ENCODE measurements at regions not wholly inside any gene's neighbourhood (a gene's known extent, or its start where the extent isn't known, plus 50 kb on each side); places are given as distances from the start of the nearest gene placed in this dataset.
"Not testable (repeated sequence)": the region's sequence is repeated elsewhere in the genome, so short reads cannot be mapped to it uniquely, and the experiment has no call there.

DNA sequence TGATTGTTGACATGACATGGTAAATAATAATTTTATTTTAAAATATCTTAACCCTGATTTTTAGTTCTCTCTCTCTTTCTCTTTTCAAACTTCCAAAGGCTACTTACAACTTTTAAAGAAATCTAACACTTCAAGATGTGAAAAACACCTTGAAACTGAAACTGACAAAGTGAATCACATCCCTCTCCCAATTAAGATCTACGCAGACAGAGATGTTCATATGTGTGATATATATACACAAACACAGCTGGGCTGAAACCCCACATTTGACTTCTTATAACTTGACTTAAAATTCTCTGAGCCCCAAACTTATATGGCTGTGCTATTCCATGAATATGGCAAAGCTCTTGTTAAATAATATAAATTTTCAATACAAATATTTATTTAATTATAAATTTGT lies 261.2 kb upstream of the PTPRD start:
- 93% methylated on average over 1 of the region's 1 CpG for WGBS (ENCODE audit: low lambda C conversion rate, missing lambda C conversion rate)
- Histone ChIP-seq H3K4me1 (ENCODE audit: insufficient read depth) (no peaks in the 10 kb centered on the region), H3K9me3 (ENCODE audit: low read depth) (no peaks in the 10 kb centered on the region), H2AFZ (no peak overlapping the region), H3K36me3 (replicated peaks; ENCODE audit: insufficient read depth, low read depth) (no peaks in the 10 kb centered on the region), H4K20me1 (ENCODE audit: insufficient read depth, poor library complexity, severe bottlenecking) (no peaks in the 10 kb centered on the region), H3K9me2 (replicated peaks; ENCODE audit: insufficient read depth) (no peaks in the 10 kb centered on the region), H3K4me2 (no peak overlapping the region), H3K4me3 (no peak overlapping the region), H3K79me2 (no peaks in the 10 kb centered on the region), H3K27ac (no peak overlapping the region), H3K27me3 (no peaks in the 10 kb centered on the region)
- TF ChIP-seq EZH2phosphoT487 (IDR thresholded peaks at IDR 0.05; ENCODE audit: low read depth, severe bottlenecking, unreplicated experiment), result no peak
- TF ChIP-seq EZH2 (IDR thresholded peaks at IDR 0.05; ENCODE audit: borderline replicate concordance), result no peak
- TF ChIP-seq, protein P1, sequence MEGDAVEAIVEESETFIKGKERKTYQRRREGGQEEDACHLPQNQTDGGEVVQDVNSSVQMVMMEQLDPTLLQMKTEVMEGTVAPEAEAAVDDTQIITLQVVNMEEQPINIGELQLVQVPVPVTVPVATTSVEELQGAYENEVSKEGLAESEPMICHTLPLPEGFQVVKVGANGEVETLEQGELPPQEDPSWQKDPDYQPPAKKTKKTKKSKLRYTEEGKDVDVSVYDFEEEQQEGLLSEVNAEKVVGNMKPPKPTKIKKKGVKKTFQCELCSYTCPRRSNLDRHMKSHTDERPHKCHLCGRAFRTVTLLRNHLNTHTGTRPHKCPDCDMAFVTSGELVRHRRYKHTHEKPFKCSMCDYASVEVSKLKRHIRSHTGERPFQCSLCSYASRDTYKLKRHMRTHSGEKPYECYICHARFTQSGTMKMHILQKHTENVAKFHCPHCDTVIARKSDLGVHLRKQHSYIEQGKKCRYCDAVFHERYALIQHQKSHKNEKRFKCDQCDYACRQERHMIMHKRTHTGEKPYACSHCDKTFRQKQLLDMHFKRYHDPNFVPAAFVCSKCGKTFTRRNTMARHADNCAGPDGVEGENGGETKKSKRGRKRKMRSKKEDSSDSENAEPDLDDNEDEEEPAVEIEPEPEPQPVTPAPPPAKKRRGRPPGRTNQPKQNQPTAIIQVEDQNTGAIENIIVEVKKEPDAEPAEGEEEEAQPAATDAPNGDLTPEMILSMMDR (IDR thresholded peaks at IDR 0.05; ENCODE audit: poor library complexity), result no peak
- no peak for DNase-seq (ENCODE audit: low spot score)

DNA sequence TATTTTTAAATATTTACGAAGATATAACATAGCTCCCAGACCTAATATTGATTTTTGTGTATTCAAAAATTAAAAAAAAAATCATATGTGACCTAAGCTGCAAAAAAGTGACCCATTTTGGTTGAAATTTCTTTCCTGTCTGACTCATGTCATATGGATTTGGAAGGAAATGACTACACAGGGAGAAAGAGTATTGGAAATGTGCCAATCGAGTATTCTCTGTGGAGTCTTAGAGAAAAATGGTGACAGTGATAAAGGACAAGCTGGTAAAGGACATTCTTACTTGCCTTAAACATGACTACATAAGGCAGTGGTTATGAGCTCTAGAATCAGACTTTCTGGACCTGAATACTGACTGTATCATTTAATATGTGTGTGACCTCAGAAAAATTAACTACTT lies 262.9 kb upstream of the PTPRD start:
- H3K4me1 ChIP-seq (ENCODE audit: insufficient read depth), result no peaks in the 10 kb centered on the region
- H3K27me3 ChIP-seq, result no peaks in the 10 kb centered on the region
- H3K4me2 ChIP-seq, result no peak overlapping the region
- H4K20me1 ChIP-seq (ENCODE audit: insufficient read depth, poor library complexity, severe bottlenecking), result no peaks in the 10 kb centered on the region
- no peaks in the 10 kb centered on the region for H3K36me3 ChIP-seq (replicated peaks; ENCODE audit: insufficient read depth, low read depth)
- no peak overlapping the region for H3K4me3 ChIP-seq
- no peaks in the 10 kb centered on the region for H3K9me2 ChIP-seq (replicated peaks; ENCODE audit: insufficient read depth)
- DNase-seq (ENCODE audit: low spot score), result no peak
- WGBS (ENCODE audit: low lambda C conversion rate, missing lambda C conversion rate), result 90% methylated on average over 2 of the region's 2 CpGs
- TF ChIP-seq, protein P1 (IDR thresholded peaks at IDR 0.05; ENCODE audit: poor library complexity), result no peak
- TF ChIP-seq EZH2phosphoT487 (IDR thresholded peaks at IDR 0.05; ENCODE audit: low read depth, severe bottlenecking, unreplicated experiment) (no peak), EZH2 (IDR thresholded peaks at IDR 0.05; ENCODE audit: borderline replicate concordance) (no peak)
- no peak overlapping the region for H3K27ac ChIP-seq
- no peaks in the 10 kb centered on the region for H3K79me2 ChIP-seq
- H3K9me3 ChIP-seq (ENCODE audit: low read depth), result no peaks in the 10 kb centered on the region
- H2AFZ ChIP-seq, result no peak overlapping the region

DNA sequence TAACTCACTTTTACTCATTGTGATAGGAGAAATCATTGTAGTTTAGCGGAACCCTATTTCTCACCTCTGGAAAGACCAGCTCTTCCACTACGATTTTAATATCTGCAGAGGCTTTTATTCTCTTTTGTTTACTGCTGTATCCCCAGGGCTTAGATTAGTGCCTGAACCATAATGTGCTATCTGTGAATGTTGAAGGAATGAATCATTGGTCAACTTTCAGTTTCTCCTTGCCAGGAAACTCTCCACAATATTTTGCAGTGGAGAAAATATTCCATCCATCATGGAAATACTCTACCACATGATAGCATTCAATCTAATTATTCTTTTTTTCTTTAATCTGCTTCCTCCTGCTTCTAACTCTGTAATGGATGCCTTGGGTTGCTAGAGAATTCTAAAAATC lies 263.5 kb upstream of the PTPRD start:
- H3K4me1 ChIP-seq (ENCODE audit: insufficient read depth), result no peaks in the 10 kb centered on the region
- H3K9me3 ChIP-seq (ENCODE audit: low read depth), result no peaks in the 10 kb centered on the region
- no peaks in the 10 kb centered on the region for H4K20me1 ChIP-seq (ENCODE audit: insufficient read depth, poor library complexity, severe bottlenecking)
- no peaks in the 10 kb centered on the region for H3K27me3 ChIP-seq
- 53% methylated on average over 2 of the region's 2 CpGs for WGBS (ENCODE audit: low lambda C conversion rate, missing lambda C conversion rate)
- H2AFZ ChIP-seq, result no peak overlapping the region
- TF ChIP-seq, protein P1 (IDR thresholded peaks at IDR 0.05; ENCODE audit: poor library complexity), result no peak
- TF ChIP-seq EZH2phosphoT487 (IDR thresholded peaks at IDR 0.05; ENCODE audit: low read depth, severe bottlenecking, unreplicated experiment) (no peak), EZH2 (IDR thresholded peaks at IDR 0.05; ENCODE audit: borderline replicate concordance) (no peak)
- no peaks in the 10 kb centered on the region for H3K36me3 ChIP-seq (replicated peaks; ENCODE audit: insufficient read depth, low read depth)
- DNase-seq (ENCODE audit: low spot score), result no peak
- no peak overlapping the region for H3K4me2 ChIP-seq
- no peaks in the 10 kb centered on the region for H3K9me2 ChIP-seq (replicated peaks; ENCODE audit: insufficient read depth)
- no peak overlapping the region for H3K27ac ChIP-seq
- no peak overlapping the region for H3K4me3 ChIP-seq
- no peaks in the 10 kb centered on the region for H3K79me2 ChIP-seq

DNA sequence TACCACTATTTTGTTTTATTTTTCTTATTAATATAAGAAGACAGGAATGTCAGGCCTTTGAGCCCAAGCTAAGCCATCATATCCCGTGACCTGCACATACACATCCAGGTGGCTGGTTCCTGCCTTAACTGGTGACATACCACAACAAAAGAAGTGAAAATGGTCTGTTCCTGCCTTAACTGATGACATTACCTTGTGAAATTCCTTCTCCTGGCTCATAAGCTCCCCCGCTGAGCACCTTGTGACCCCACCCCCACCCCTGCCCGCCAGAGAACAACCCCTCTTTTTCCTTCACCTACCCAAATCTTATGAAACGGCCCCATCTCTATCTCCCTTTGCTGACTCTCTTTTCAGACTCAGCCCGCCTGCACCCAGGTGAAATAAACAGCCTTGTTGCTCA lies 277.5 kb upstream of the PTPRD start:
- H3K36me3 ChIP-seq (replicated peaks; ENCODE audit: insufficient read depth, low read depth); H3K27me3 ChIP-seq; H3K9me3 ChIP-seq (ENCODE audit: low read depth); H3K79me2 ChIP-seq; H4K20me1 ChIP-seq (ENCODE audit: insufficient read depth, poor library complexity, severe bottlenecking); H3K4me1 ChIP-seq (ENCODE audit: insufficient read depth); H2AFZ ChIP-seq; H3K4me3 ChIP-seq; H3K27ac ChIP-seq; DNase-seq (ENCODE audit: low spot score); H3K9me2 ChIP-seq (replicated peaks; ENCODE audit: insufficient read depth); H3K4me2 ChIP-seq: not testable (repeated sequence)
- WGBS (ENCODE audit: low lambda C conversion rate, missing lambda C conversion rate), result 95% methylated on average over 5 of the region's 5 CpGs

Data from hepatocyte (in vitro differentiated cells).